GM12878 (cell line): ENCODE measurements at regions not wholly inside any gene's neighbourhood (a gene's known extent, or its start where the extent isn't known, plus 50 kb on each side); places are given as distances from the start of the nearest gene placed in this dataset.

Experiments used
- ATAC-seq: fragments of 200-7000 bp; cut with Tn5 transposase; 3 replicates; pipeline ENCODE4 v1.9.1; 2020; ENCODE audit warnings: mild to moderate bottlenecking, moderate library complexity
- BruUV-seq: library from RNA; stranded (reverse); fragments of 400-500 nt; replicated peaks from 2 replicates; lab custom pipeline; 2021; lab: Mats Ljungman, UMichigan
- CTCF ChIA-PET: fragments of 300-600 bp; sonication (Branson Sonifier 250); formaldehyde crosslinking; extraction: SDS; loops from one replicate; lab custom pipeline; 2021; ENCODE audit warnings: inconsistent platforms; lab: Yijun Ruan, JAX
- POLR2A ChIA-PET: fragments of 350-600 bp; formaldehyde crosslinking; extraction: SDS; loops from one replicate; lab custom pipeline; 2021; ENCODE audit warnings: inconsistent platforms; lab: Charles Lee
- RAD21 ChIA-PET: fragments of 300-600 bp; sonication (Branson Sonifier 250); formaldehyde crosslinking; loops from one replicate; lab custom pipeline; 2023; ENCODE audit warnings: antibody characterized with exemption; ENCODE audit not compliant: unreplicated experiment; lab: Charles Lee
- SMC1A ChIA-PET: fragments of 300-600 bp; sonication (Branson Sonifier 250); formaldehyde crosslinking; loops from one replicate; lab custom pipeline; 2023; ENCODE audit not compliant: unreplicated experiment, uncharacterized antibody; lab: Charles Lee
- DNase-seq: peaks from one replicate; pipeline ENCODE4 v3.0.0-alpha.2; 2011; ENCODE audit warnings: low read depth, low spot score
- FAIRE-seq: peaks from 3 replicates; lab custom pipeline; 2011; peaks lifted over from hg19 to GRCh38; lab: Jason Lieb, UNC
- H2AFZ ChIP-seq: 2 replicates; pipeline ENCODE4 v1.6.0; 2011; ENCODE audit warnings: low read depth, low read length, control low read depth; ENCODE audit not compliant: control insufficient read depth
- H3K27ac ChIP-seq: 2 replicates; pipeline ENCODE4 v1.5.1; 2011; ENCODE audit warnings: control low read depth; ENCODE audit not compliant: control insufficient read depth, insufficient read depth
- H3K27me3 ChIP-seq, 2 experiments: replicated peaks in 1 of 2; 2 replicates each; pipeline versions ENCODE4 v1.6.0 to v1.6.1; 2011; ENCODE audit warnings: low read length in 1 of 2; ENCODE audit not compliant: control insufficient read depth in 2 of 2, insufficient read depth in 2 of 2
- H3K36me3 ChIP-seq, 2 experiments: 2 replicates each; pipeline ENCODE4 v1.5.1; 2011; ENCODE audit warnings: low read length in 1 of 2; ENCODE audit not compliant: control insufficient read depth in 2 of 2, insufficient read depth in 2 of 2
- H3K4me1 ChIP-seq: 2 replicates; pipeline ENCODE4 v1.6.1; 2011; ENCODE audit warnings: mild to moderate bottlenecking, low read length, moderate library complexity, mixed read lengths; ENCODE audit not compliant: control insufficient read depth, insufficient read depth
- H3K4me2 ChIP-seq: 2 replicates; pipeline ENCODE4 v1.6.0; 2011; ENCODE audit warnings: control low read depth; ENCODE audit not compliant: control insufficient read depth, insufficient read depth
- H3K4me3 ChIP-seq: fragments of 200-600 bp; sonication (generic); 2 replicates; pipeline ENCODE4 v1.5.1; 2016
- H3K79me2 ChIP-seq: 2 replicates; pipeline ENCODE4 v1.6.0; 2011; ENCODE audit warnings: low read length; ENCODE audit not compliant: control insufficient read depth, insufficient read depth
- H3K9ac ChIP-seq: 2 replicates; pipeline ENCODE4 v1.8.0; 2011; ENCODE audit warnings: low read length, control low read depth, mixed read lengths; ENCODE audit not compliant: control insufficient read depth, insufficient read depth
- H3K9me3 ChIP-seq: replicated peaks from 3 replicates; pipeline ENCODE4 v1.5.1; 2011; ENCODE audit warnings: mild to moderate bottlenecking, low read length; ENCODE audit not compliant: control insufficient read depth, insufficient read depth
- H4K20me1 ChIP-seq: 2 replicates; pipeline ENCODE4 v1.6.0; 2011; ENCODE audit not compliant: control insufficient read depth, insufficient read depth
- BHLHE40 ChIP-seq, 2 experiments: fragments of 450-650 bp in 1 of 2; IDR thresholded peaks; 2 replicates each; pipeline ENCODE4 v1.6.1; 2011 to 2017; ENCODE audit warnings: low read depth in 2 of 2, borderline replicate concordance in 1 of 2, improper control_type of control experiment in 1 of 2, low read length in 1 of 2, mild to moderate bottlenecking in 1 of 2
- CBFB ChIP-seq: IDR thresholded peaks from 2 replicates; pipeline ENCODE4 v1.6.1; 2016; ENCODE audit warnings: antibody characterized with exemption, low read depth
- NR2C2 ChIP-seq: IDR thresholded peaks from 2 replicates; pipeline ENCODE4 v1.6.1; 2011; ENCODE audit warnings: borderline replicate concordance, low read depth; ENCODE audit not compliant: control insufficient read depth, insufficient read length
- ZBTB40 ChIP-seq: fragments of 450-650 bp; IDR thresholded peaks from 2 replicates; pipeline ENCODE4 v1.6.1; 2016; ENCODE audit warnings: mild to moderate bottlenecking, moderate library complexity, borderline replicate concordance
- WGBS: methylation state at CpG from one replicate; pipeline ENCODE4 v1.1.6; 2016; ENCODE audit warnings: low lambda C conversion rate; ENCODE audit not compliant: insufficient replicate concordance, insufficient coverage; ENCODE audit errors: missing lambda C conversion rate; 5-methylcytosine and 5-hydroxymethylcytosine counted together
- in situ Hi-C: fragments of 300-500 bp; cut with MboI; formaldehyde crosslinking; loops from 9 replicates; pipeline ENCODE4 v1.14.3; 2018; ENCODE audit warnings: mixed read lengths
- intact Hi-C: fragments of 100-400 bp; cut with micrococcal nuclease; formaldehyde crosslinking; loops from one replicate; pipeline ENCODE4 v1.14.2; 2022; ENCODE audit not compliant: unreplicated experiment

GRCh38 chr10:65751896-65752295, 1173.9 kb upstream of the LRRTM3 start:
- intact Hi-C loops = no loop called here
- Histone ChIP-seq H3K27me3 (no peaks in the 10 kb centered on the region), H3K9ac (no peak overlapping the region)
- TF ChIP-seq BHLHE40 (IDR thresholded peaks at IDR 0.05; ENCODE audit: borderline replicate concordance in 1 of 2, low read depth in 2 of 2, low read length in 1 of 2) (no peak), CBFB (no peak), NR2C2 (no peak), ZBTB40 (no peak)
- TF ChIP-seq, all 136 proteins: peak for 0
- no peak for ATAC-seq
- H3K4me3 ChIP-seq = no peak overlapping the region
- no TSS peak for BruUV-seq
- H3K4me2 ChIP-seq = no peak overlapping the region
- no peak for DNase-seq
- in situ Hi-C loops = no loop called here
- ChIA-PET RAD21 (no interaction called here), CTCF (interaction anchor here (1.0 kb wide), 1 partner anchor 13 kb away, joined by 3 read pairs; no protein-coding TSS in a partner anchor), POLR2A (no interaction called here), SMC1A (interaction anchor here (1.5 kb wide), 1 partner anchor 13 kb away, joined by 4 read pairs; no protein-coding TSS in a partner anchor)
- no peak overlapping the region for H2AFZ ChIP-seq
- H3K27ac ChIP-seq = no peak overlapping the region
- no peaks in the 10 kb centered on the region for H4K20me1 ChIP-seq
- H3K79me2 ChIP-seq = no peaks in the 10 kb centered on the region
- no peaks in the 10 kb centered on the region for H3K36me3 ChIP-seq
- no peaks in the 10 kb centered on the region for H3K4me1 ChIP-seq
- 0% methylated on average over 1 of the region's 1 CpG for WGBS
- FAIRE-seq = no peak
- no peaks in the 10 kb centered on the region for H3K9me3 ChIP-seq
